Endothelial cell of umbilical vein (primary cell): ENCODE measurements at regions not wholly inside any gene's neighbourhood (a gene's known extent, or its start where the extent isn't known, plus 50 kb on each side); places are given as distances from the start of the nearest gene placed in this dataset.

Source experiments
- BruUV-seq: library from RNA; stranded (reverse); fragments of 400-500 nt; replicated peaks from 2 replicates; lab custom pipeline; 2021; lab: Mats Ljungman, UMichigan
- CTCF ChIA-PET: fragments of 300-600, 350-600 bp; sonication (Branson Sonifier 250); formaldehyde crosslinking; loops from one replicate; lab custom pipeline; 2021; ENCODE audit warnings: antibody characterized with exemption, inconsistent platforms; lab: Charles Lee
- POLR2A ChIA-PET: fragments of 300-600, 350-600 bp; sonication (Branson Sonifier 250); formaldehyde crosslinking; loops from one replicate; lab custom pipeline; 2021; ENCODE audit warnings: antibody characterized with exemption, inconsistent platforms; lab: Charles Lee
- DNase-seq: peaks from one replicate; pipeline ENCODE4 v3.0.0-alpha.2; 2011; ENCODE audit warnings: low read depth, low spot score
- FAIRE-seq: peaks from 2 replicates; lab custom pipeline; 2011; peaks lifted over from hg19 to GRCh38; lab: Jason Lieb, UNC
- H2AFZ ChIP-seq: 2 replicates; pipeline ENCODE4 v1.6.0; 2012; ENCODE audit warnings: low read depth, low read length, control low read depth, inconsistent platforms
- H3K27ac ChIP-seq: 2 replicates; pipeline ENCODE4 v1.5.1; 2011; ENCODE audit warnings: low read depth, mild to moderate bottlenecking, control low read depth, low read length, moderate library complexity; ENCODE audit not compliant: insufficient read depth
- H3K27me3 ChIP-seq, 2 experiments: 2 replicates each; pipeline versions ENCODE4 v1.6.0 to v1.6.1; 2011; ENCODE audit warnings: low read length in 2 of 2, mixed read lengths in 1 of 2; ENCODE audit not compliant: control insufficient read depth in 2 of 2, insufficient read depth in 2 of 2
- H3K36me3 ChIP-seq, 2 experiments: 2 replicates in 1 of 2; 3 replicates in 1 of 2; pipeline ENCODE4 v1.5.1; 2011; ENCODE audit warnings: low read length in 2 of 2, mild to moderate bottlenecking in 1 of 2, moderate library complexity in 1 of 2; ENCODE audit not compliant: control insufficient read depth in 2 of 2, insufficient read depth in 2 of 2; ENCODE audit errors: extremely low read depth in 1 of 2
- H3K4me1 ChIP-seq: 3 replicates; pipeline ENCODE4 v1.5.1; 2011; ENCODE audit warnings: mild to moderate bottlenecking, low read length; ENCODE audit not compliant: control insufficient read depth, insufficient read depth; ENCODE audit errors: extremely low read depth
- H3K4me2 ChIP-seq: 2 replicates; pipeline ENCODE4 v1.6.1; 2011; ENCODE audit warnings: low read length, control low read depth, mixed read lengths; ENCODE audit not compliant: insufficient read depth
- H3K4me3 ChIP-seq, 3 experiments: fragments of 200-600 bp in 1 of 3; sonication (generic), shearing (Covaris generic) in 1 of 3; replicated peaks in 1 of 3; 2 replicates each; pipeline ENCODE4 v1.5.1; 2011 to 2016; ENCODE audit warnings: control low read depth in 3 of 3, low read length in 3 of 3, mild to moderate bottlenecking in 2 of 3, inconsistent platforms in 1 of 3, low read depth in 1 of 3, moderate library complexity in 1 of 3; ENCODE audit not compliant: insufficient read depth in 1 of 3
- H3K79me2 ChIP-seq: 2 replicates; pipeline ENCODE4 v1.6.0; 2012; ENCODE audit warnings: low read length, inconsistent platforms; ENCODE audit not compliant: control insufficient read depth, insufficient read depth
- H3K9ac ChIP-seq: replicated peaks from 2 replicates; pipeline ENCODE3; 2011; ENCODE audit warnings: low read length, control low read depth; ENCODE audit not compliant: insufficient read depth; ENCODE audit errors: extremely low read depth
- H3K9me1 ChIP-seq: replicated peaks from 3 replicates; pipeline ENCODE4 v1.6.0; 2011; ENCODE audit warnings: mild to moderate bottlenecking, low read length; ENCODE audit not compliant: control insufficient read depth, insufficient read depth; ENCODE audit errors: extremely low read depth
- H3K9me3 ChIP-seq: replicated peaks from 2 replicates; pipeline ENCODE4 v1.5.1; 2012; ENCODE audit warnings: low read length, inconsistent platforms; ENCODE audit not compliant: control insufficient read depth, insufficient read depth
- H4K20me1 ChIP-seq: replicated peaks from 2 replicates; pipeline ENCODE3; 2011; ENCODE audit warnings: mild to moderate bottlenecking, low read length; ENCODE audit not compliant: control insufficient read depth, insufficient read depth; ENCODE audit errors: extremely low read depth
- EZH2 ChIP-seq: IDR thresholded peaks from 2 replicates; pipeline ENCODE4 v1.6.1; 2012; ENCODE audit warnings: borderline replicate concordance, low read depth, mild to moderate bottlenecking, moderate library complexity, low read length, inconsistent platforms; ENCODE audit not compliant: severe bottlenecking
- FOS ChIP-seq: IDR thresholded peaks from 2 replicates; pipeline ENCODE4 v1.6.1; 2011; ENCODE audit warnings: mild to moderate bottlenecking, low read length, moderate library complexity, borderline replicate concordance; ENCODE audit not compliant: insufficient read depth
- GATA2 ChIP-seq: IDR thresholded peaks from 2 replicates; pipeline ENCODE4 v1.7.0; 2011; ENCODE audit warnings: low read depth, mild to moderate bottlenecking, moderate library complexity, mixed read lengths, low read length; ENCODE audit not compliant: insufficient read length, insufficient read depth
- JUN ChIP-seq: IDR thresholded peaks from 2 replicates; pipeline ENCODE4 v1.6.1; 2011; ENCODE audit warnings: borderline replicate concordance, low read depth; ENCODE audit not compliant: insufficient read length, insufficient read depth
- MAX ChIP-seq: IDR thresholded peaks from 2 replicates; pipeline ENCODE4 v1.6.1; 2011; ENCODE audit not compliant: insufficient read depth, insufficient read length
- MYC ChIP-seq: IDR thresholded peaks from one replicate; pipeline ENCODE4 v1.6.1; 2011; ENCODE audit warnings: mild to moderate bottlenecking, low read depth, low read length
- POLR2A ChIP-seq: IDR thresholded peaks from 2 replicates; pipeline ENCODE4 v1.6.1; 2012; ENCODE audit warnings: low read depth, mild to moderate bottlenecking, control low read depth, low read length
- POLR2AphosphoS5 ChIP-seq: IDR thresholded peaks from 2 replicates; pipeline ENCODE4 v1.6.1; 2012; ENCODE audit warnings: low read depth, mild to moderate bottlenecking, control low read depth, low read length, moderate library complexity; ENCODE audit not compliant: insufficient read depth
- dilution Hi-C: fragments of 300-500 bp; cut with MboI; formaldehyde crosslinking; loops from one replicate; pipeline ENCODE4 v1.15.0; 2019; ENCODE audit warnings: low sequenced_read_pairs; ENCODE audit not compliant: extremely low pct_ligation_motif_present
- intact Hi-C: fragments of 100-400 bp; cut with micrococcal nuclease; formaldehyde crosslinking; loops from one replicate; pipeline ENCODE4 v1.10.0; 2022
- TF ChIP-seq, protein P1 (sequence below), 2 donors: IDR thresholded peaks; 1 replicate in 1 of 2; 2 replicates in 1 of 2; pipeline ENCODE4 v1.5.1; 2011; ENCODE audit warnings: low read length in 2 of 2, mild to moderate bottlenecking in 2 of 2, moderate library complexity in 2 of 2, control low read depth in 1 of 2, inconsistent platforms in 1 of 2, low read depth in 1 of 2; ENCODE audit not compliant: insufficient read depth in 1 of 2; ENCODE audit errors: extremely low read depth in 1 of 2

GRCh38 chr17:69706127-69706526 is 291.6 kb downstream of the MAP2K6 start:
- Histone ChIP-seq H3K79me2 (no peaks in the 10 kb centered on the region), H3K4me3 (no peak overlapping the region), H2AFZ (no peak overlapping the region), H3K9ac (no peak overlapping the region), H4K20me1 (no peaks in the 10 kb centered on the region), H3K27me3 (no peaks in the 10 kb centered on the region), H3K4me2 (no peak overlapping the region), H3K9me1 (no peaks in the 10 kb centered on the region), H3K36me3 (no peaks in the 10 kb centered on the region), H3K9me3 (no peaks in the 10 kb centered on the region), H3K4me1 (no peaks in the 10 kb centered on the region), H3K27ac (no peak overlapping the region)
- intact Hi-C loops (no loop called here), dilution Hi-C loops (no loop called here)
- BruUV-seq, result no TSS peak
- FAIRE-seq (no peak), DNase-seq (no peak)
- ChIA-PET POLR2A (no interaction called here), CTCF (interaction anchor here (0.5 to 1.2 kb wide), 2 partner anchors 97 to 472 kb away, joined by 3 to 4 read pairs; no protein-coding TSS in a partner anchor)
- no peak for TF ChIP-seq POLR2AphosphoS5
- no peak for TF ChIP-seq FOS
- no peak for TF ChIP-seq GATA2
- TF ChIP-seq, protein P1, sequence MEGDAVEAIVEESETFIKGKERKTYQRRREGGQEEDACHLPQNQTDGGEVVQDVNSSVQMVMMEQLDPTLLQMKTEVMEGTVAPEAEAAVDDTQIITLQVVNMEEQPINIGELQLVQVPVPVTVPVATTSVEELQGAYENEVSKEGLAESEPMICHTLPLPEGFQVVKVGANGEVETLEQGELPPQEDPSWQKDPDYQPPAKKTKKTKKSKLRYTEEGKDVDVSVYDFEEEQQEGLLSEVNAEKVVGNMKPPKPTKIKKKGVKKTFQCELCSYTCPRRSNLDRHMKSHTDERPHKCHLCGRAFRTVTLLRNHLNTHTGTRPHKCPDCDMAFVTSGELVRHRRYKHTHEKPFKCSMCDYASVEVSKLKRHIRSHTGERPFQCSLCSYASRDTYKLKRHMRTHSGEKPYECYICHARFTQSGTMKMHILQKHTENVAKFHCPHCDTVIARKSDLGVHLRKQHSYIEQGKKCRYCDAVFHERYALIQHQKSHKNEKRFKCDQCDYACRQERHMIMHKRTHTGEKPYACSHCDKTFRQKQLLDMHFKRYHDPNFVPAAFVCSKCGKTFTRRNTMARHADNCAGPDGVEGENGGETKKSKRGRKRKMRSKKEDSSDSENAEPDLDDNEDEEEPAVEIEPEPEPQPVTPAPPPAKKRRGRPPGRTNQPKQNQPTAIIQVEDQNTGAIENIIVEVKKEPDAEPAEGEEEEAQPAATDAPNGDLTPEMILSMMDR (IDR thresholded peaks at IDR 0.05; ENCODE audit: extremely low read depth in 1 of 2, insufficient read depth in 1 of 2, low read depth in 1 of 2, low read length in 2 of 2), result no peak
- TF ChIP-seq MAX, result no peak
- TF ChIP-seq EZH2, result no peak
- no peak for TF ChIP-seq MYC
- no peak for TF ChIP-seq POLR2A
- TF ChIP-seq JUN, result no peak
